ENCODE measurements at regions not wholly inside any gene's neighbourhood (a gene's known extent, or its start where the extent isn't known, plus 50 kb on each side); places are given as distances from the start of the nearest gene placed in this dataset.
A peak's percentile ranks its signal among the peaks of the same experiment; 100 is the strongest.

DNA sequence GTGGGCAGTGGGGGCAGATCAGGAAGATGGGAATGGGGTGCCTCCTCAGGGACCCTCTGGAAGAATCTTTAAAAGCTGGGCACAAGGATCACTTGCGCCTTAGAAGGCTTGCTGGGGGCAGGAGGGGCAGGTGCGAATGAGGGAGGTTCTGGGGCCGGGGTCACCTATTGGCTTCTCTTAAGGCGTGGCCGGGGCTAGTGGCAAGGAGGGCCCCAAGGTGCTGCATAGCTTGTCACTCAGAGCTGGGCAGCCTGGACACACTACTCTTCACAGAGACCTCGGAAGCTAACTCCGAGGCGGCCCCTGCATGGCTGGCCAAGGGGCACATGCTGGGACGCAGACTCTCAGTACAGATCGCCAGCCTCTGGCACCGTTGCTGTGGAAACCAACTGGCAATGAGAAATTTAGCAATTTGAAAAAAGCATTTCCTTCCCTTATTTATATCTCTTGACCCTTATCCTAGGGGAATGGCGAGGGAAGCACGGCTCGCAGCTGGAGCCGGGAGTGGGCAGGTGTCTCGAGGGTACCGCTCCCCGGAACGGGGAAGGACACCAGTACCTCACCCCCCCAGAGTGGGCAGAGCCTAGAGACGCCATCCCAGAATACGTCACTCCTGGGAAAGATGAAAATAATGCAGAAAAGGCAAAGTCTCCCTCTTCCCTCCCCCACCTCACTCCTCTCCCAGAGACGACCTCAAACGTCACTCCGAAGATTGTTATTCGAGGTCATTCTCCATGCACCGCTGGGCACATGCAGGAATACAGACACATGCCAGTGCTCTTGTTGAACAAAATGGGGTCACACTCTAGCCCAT, 188.1 kb downstream of the CTTN start:
- TF ChIP-seq, protein P1, sequence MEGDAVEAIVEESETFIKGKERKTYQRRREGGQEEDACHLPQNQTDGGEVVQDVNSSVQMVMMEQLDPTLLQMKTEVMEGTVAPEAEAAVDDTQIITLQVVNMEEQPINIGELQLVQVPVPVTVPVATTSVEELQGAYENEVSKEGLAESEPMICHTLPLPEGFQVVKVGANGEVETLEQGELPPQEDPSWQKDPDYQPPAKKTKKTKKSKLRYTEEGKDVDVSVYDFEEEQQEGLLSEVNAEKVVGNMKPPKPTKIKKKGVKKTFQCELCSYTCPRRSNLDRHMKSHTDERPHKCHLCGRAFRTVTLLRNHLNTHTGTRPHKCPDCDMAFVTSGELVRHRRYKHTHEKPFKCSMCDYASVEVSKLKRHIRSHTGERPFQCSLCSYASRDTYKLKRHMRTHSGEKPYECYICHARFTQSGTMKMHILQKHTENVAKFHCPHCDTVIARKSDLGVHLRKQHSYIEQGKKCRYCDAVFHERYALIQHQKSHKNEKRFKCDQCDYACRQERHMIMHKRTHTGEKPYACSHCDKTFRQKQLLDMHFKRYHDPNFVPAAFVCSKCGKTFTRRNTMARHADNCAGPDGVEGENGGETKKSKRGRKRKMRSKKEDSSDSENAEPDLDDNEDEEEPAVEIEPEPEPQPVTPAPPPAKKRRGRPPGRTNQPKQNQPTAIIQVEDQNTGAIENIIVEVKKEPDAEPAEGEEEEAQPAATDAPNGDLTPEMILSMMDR (IDR thresholded peaks at IDR 0.05): no peak
- intact Hi-C loops (cut with DNase I, micrococcal nuclease): no loop called here
- DNase-seq: peak in 1 of 3 donors; percentile 6
- Histone ChIP-seq H3K4me3 (no peak overlapping the region), H3K4me1 (ENCODE audit: low read depth) (no peaks in the 10 kb centered on the region), H3K9me3 (no peaks in the 10 kb centered on the region), H3K36me3 (ENCODE audit: low read depth) (no peaks in the 10 kb centered on the region)
- no peak for ATAC-seq

DNA sequence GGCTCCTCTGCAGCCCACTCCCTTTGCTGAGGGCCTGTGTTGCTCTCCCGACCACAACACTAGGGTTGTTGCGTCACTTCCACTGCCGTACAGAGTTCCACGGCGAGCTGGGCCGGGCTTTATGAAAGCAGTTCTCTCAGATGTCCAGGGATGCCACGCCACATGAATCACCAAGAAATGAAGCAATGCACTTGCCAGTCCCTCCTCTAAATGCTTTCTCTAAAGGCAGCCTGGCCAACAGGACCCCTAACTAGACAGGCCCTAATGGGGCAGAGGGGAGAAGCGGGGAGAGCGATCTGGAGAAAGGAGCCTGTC, 188.7 kb downstream of the CTTN start:
- intact Hi-C loops (cut with DNase I, micrococcal nuclease): no loop called here
- TF ChIP-seq, protein P1 (IDR thresholded peaks at IDR 0.05): no peak
- Histone ChIP-seq H3K4me3 (no peak overlapping the region), H3K36me3 (ENCODE audit: low read depth) (no peaks in the 10 kb centered on the region), H3K4me1 (ENCODE audit: low read depth) (no peaks in the 10 kb centered on the region), H3K9me3 (no peaks in the 10 kb centered on the region)
- ATAC-seq (no peak), DNase-seq (peak in 1 of 3 donors; percentile 3)

DNA sequence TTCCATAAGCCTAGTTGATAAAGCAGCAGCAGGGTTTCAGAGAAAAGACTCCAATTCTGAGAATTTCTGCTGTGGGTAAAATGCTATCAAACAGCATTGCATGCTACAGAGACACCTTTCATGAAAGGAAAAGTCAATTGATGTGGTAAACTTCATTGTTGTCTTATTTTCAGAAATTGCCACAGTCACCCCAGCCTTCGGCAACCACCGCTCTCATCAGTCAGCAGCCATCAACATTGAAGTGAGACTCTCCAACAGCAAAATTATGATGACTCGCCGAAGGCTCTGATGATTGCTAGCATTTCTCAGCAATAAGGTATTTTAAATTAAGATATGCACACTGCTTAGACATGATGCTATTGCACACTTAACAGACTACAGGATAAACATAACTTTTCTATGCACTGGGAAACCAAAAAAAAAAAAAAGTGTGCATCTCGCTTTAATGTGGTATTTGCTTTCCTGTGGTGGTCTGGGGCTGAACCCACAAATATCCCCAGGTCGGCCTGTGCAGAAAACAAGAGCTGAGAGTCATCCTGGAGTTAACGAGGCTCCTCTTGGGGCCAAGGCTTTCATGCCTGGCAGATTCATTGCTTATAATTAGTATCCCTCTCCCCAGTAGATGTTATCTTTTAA, 192.1 kb downstream of the CTTN start:
- intact Hi-C loops (cut with DNase I, micrococcal nuclease): no loop called here
- Histone ChIP-seq H3K4me1 (ENCODE audit: low read depth) (no peaks in the 10 kb centered on the region), H3K36me3 (ENCODE audit: low read depth) (no peaks in the 10 kb centered on the region), H3K9me3 (no peaks in the 10 kb centered on the region), H3K4me3 (no peak overlapping the region)
- DNase-seq (no peak), ATAC-seq (no peak)
- TF ChIP-seq, protein P1 (IDR thresholded peaks at IDR 0.05): no peak

DNA sequence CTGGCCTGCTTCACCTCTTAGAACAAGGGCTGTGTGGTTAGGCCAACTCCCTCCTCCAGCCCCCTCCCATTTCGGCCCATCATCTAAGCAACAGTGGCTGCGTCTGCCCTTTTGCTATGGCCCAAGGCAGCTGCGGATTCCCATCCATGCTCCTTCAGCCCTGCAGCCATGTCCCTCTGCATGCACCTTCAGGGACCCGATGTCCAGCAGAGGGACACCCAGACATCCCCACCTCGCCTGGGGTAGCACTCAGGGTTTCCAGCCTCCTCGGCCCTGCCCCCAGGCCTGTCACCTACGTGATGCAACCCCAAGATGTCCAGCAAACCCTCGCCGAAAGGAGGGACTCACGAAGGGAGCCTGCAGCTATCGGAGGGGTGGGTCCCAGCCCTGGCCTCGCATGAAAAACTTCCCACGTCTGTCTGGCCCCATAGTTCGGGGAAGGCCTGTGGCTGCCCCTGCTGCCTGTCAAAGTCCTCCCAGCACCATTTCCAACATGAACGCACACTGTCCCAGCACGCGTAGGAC, 194.4 kb downstream of the CTTN start:
- Histone ChIP-seq H3K4me1 (ENCODE audit: low read depth) (no peaks in the 10 kb centered on the region), H3K9me3 (no peaks in the 10 kb centered on the region), H3K36me3 (ENCODE audit: low read depth) (no peaks in the 10 kb centered on the region), H3K4me3 (no peak overlapping the region)
- ATAC-seq (no peak), DNase-seq (peak in 1 of 3 donors; percentile 21)
- TF ChIP-seq, protein P1 (IDR thresholded peaks at IDR 0.05): no peak
- intact Hi-C loops (cut with DNase I, micrococcal nuclease): no loop called here

DNA sequence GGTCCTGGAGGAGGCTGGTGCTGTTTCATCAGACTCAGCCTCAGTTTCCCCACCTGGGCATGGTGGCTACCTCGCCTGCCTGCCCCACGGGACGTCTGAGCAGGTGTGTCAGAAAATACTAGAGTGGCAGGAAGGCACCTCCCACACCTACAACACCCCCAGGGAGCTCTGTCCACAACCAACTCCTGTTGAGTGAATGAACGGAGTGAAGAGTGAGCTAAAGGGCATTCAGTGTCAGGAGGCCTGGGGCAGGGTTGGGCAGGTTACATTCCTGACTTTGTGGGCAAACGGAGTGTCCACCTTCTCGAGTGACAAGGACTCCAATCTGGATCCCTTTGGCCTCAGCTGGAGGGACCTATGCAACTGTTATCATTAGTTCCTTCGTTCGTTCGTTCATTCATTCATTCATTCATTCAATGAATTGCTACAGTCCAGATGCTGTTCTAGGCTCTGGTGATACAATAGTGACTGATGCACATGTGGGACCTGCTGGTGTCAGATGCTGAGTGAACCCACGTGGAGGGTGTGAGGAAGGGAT, 195.2 kb downstream of the CTTN start:
- DNase-seq: peak in 1 of 3 donors; percentile 8
- Histone ChIP-seq H3K9me3 (no peaks in the 10 kb centered on the region), H3K4me1 (ENCODE audit: low read depth) (no peaks in the 10 kb centered on the region), H3K36me3 (ENCODE audit: low read depth) (no peaks in the 10 kb centered on the region), H3K4me3 (no peak overlapping the region)
- TF ChIP-seq, protein P1 (IDR thresholded peaks at IDR 0.05): no peak
- ATAC-seq: no peak
- intact Hi-C loops (cut with DNase I, micrococcal nuclease): no loop called here

All from mucosa of descending colon (tissue), 3 donors.